ENCODE measurements at regions not wholly inside any gene's neighbourhood (a gene's known extent, or its start where the extent isn't known, plus 50 kb on each side); places are given as distances from the start of the nearest gene placed in this dataset.
A peak's percentile ranks its signal among the peaks of the same experiment; 100 is the strongest.

- no peaks in the 10 kb centered on the region for H3K9me3 Mint-ChIP-seq
- no peak overlapping the region for H3K27ac Mint-ChIP-seq
- ATAC-seq (no peak), DNase-seq (ENCODE audit: low spot score) (no peak)
- no peaks in the 10 kb centered on the region for H3K4me1 Mint-ChIP-seq (ENCODE audit: low read depth in 2 of 2)
- H3K36me3 Mint-ChIP-seq, result no peaks in the 10 kb centered on the region
- H3K27me3 Mint-ChIP-seq, result peaks cover 22 to 51% of the 10 kb centered on the region in 2 donors
- no peak overlapping the region for H3K4me3 Mint-ChIP-seq
Measured at GRCh38 chr21:38712664-38713063, 93.1 kb upstream of the ETS2 start.

- Mint-ChIP-seq H3K4me3 (no peak overlapping the region), H3K4me1 (ENCODE audit: low read depth in 2 of 2) (no peaks in the 10 kb centered on the region), H3K36me3 (no peaks in the 10 kb centered on the region), H3K9me3 (no peaks in the 10 kb centered on the region), H3K27ac (no peak overlapping the region), H3K27me3 (peaks cover 26 to 49% of the 10 kb centered on the region in 2 donors)
- DNase-seq (ENCODE audit: low spot score) (no peak), ATAC-seq (no peak)
Measured at GRCh38 chr21:38714039-38714817, 91.5 kb upstream of the ETS2 start.

- H3K27me3 Mint-ChIP-seq, result peaks cover 22 to 43% of the 10 kb centered on the region in 2 donors
- H3K9me3 Mint-ChIP-seq, result no peaks in the 10 kb centered on the region
- H3K36me3 Mint-ChIP-seq, result no peaks in the 10 kb centered on the region
- H3K4me3 Mint-ChIP-seq, result no peak overlapping the region
- ATAC-seq, result no peak
- no peak overlapping the region for H3K27ac Mint-ChIP-seq
- no peak for DNase-seq (ENCODE audit: low spot score)
- H3K4me1 Mint-ChIP-seq (ENCODE audit: low read depth in 2 of 2), result no peaks in the 10 kb centered on the region
Measured at GRCh38 chr21:38714999-38715398, 90.7 kb upstream of the ETS2 start.

- H3K4me3 Mint-ChIP-seq, result no peak overlapping the region
Measured at GRCh38 chr21:38716088-38716487, 89.6 kb upstream of the ETS2 start.

GRCh38 chr21:38716942-38717341, 88.8 kb upstream of the ETS2 start:
- Mint-ChIP-seq H3K27me3 (peaks cover 18 to 24% of the 10 kb centered on the region in 2 donors), H3K4me3 (no peak overlapping the region), H3K9me3 (no peaks in the 10 kb centered on the region), H3K4me1 (ENCODE audit: low read depth in 2 of 2) (no peaks in the 10 kb centered on the region), H3K36me3 (no peaks in the 10 kb centered on the region), H3K27ac (no peak overlapping the region)
- no peak for ATAC-seq
- DNase-seq (ENCODE audit: low spot score), result no peak

More at GRCh38 chr21:38716088-38716487, 89.6 kb upstream of the ETS2 start:
- Mint-ChIP-seq H3K4me1 (ENCODE audit: low read depth in 2 of 2) (no peaks in the 10 kb centered on the region), H3K27me3 (peaks cover 21 to 32% of the 10 kb centered on the region in 2 donors), H3K9me3 (no peaks in the 10 kb centered on the region), H3K27ac (no peak overlapping the region), H3K36me3 (no peaks in the 10 kb centered on the region)
- no peak for ATAC-seq
- DNase-seq (ENCODE audit: low spot score), result no peak

GRCh38 chr21:38718481-38718880, 87.2 kb upstream of the ETS2 start:
- H3K27ac Mint-ChIP-seq, result no peak overlapping the region
- ATAC-seq (no peak), DNase-seq (ENCODE audit: low spot score) (no peak)
- no peak overlapping the region for H3K4me3 Mint-ChIP-seq
- peaks cover 20 to 34% of the 10 kb centered on the region in 2 donors for H3K27me3 Mint-ChIP-seq
- H3K36me3 Mint-ChIP-seq, result no peaks in the 10 kb centered on the region
- H3K4me1 Mint-ChIP-seq (ENCODE audit: low read depth in 2 of 2), result no peaks in the 10 kb centered on the region
- no peaks in the 10 kb centered on the region for H3K9me3 Mint-ChIP-seq

GRCh38 chr21:38720074-38720473, 85.7 kb upstream of the ETS2 start:
- no peak overlapping the region for H3K27ac Mint-ChIP-seq
- H3K36me3 Mint-ChIP-seq, result peaks cover 7% of the 10 kb centered on the region
- H3K9me3 Mint-ChIP-seq, result no peaks in the 10 kb centered on the region
- no peak overlapping the region for H3K4me3 Mint-ChIP-seq
- DNase-seq (ENCODE audit: low spot score) (no peak), ATAC-seq (no peak)
- peaks cover 21 to 46% of the 10 kb centered on the region in 2 donors for H3K27me3 Mint-ChIP-seq
- no peaks in the 10 kb centered on the region for H3K4me1 Mint-ChIP-seq (ENCODE audit: low read depth in 2 of 2)

- no peaks in the 10 kb centered on the region for H3K4me1 Mint-ChIP-seq (ENCODE audit: low read depth in 2 of 2)
- ATAC-seq (no peak), DNase-seq (ENCODE audit: low spot score) (no peak)
- no peaks in the 10 kb centered on the region for H3K9me3 Mint-ChIP-seq
- H3K27ac Mint-ChIP-seq, result no peak overlapping the region
- H3K36me3 Mint-ChIP-seq, result peaks cover 7% of the 10 kb centered on the region
- H3K4me3 Mint-ChIP-seq, result no peak overlapping the region
- peaks cover 20 to 41% of the 10 kb centered on the region in 2 donors for H3K27me3 Mint-ChIP-seq
Measured at GRCh38 chr21:38721055-38721454, 84.7 kb upstream of the ETS2 start.

- peaks cover 7% of the 10 kb centered on the region for H3K36me3 Mint-ChIP-seq
- no peak overlapping the region for H3K27ac Mint-ChIP-seq
- H3K27me3 Mint-ChIP-seq, result peaks cover 16 to 37% of the 10 kb centered on the region in 2 donors
- H3K4me1 Mint-ChIP-seq (ENCODE audit: low read depth in 2 of 2), result no peaks in the 10 kb centered on the region
- DNase-seq (ENCODE audit: low spot score) (no peak), ATAC-seq (no peak)
- no peak overlapping the region for H3K4me3 Mint-ChIP-seq
- no peaks in the 10 kb centered on the region for H3K9me3 Mint-ChIP-seq
Measured at GRCh38 chr21:38721958-38722357, 83.8 kb upstream of the ETS2 start.

GRCh38 chr21:38725196-38726157, 80.3 kb upstream of the ETS2 start:
- peaks cover 25 to 56% of the 10 kb centered on the region in 2 donors for H3K27me3 Mint-ChIP-seq
- no peak overlapping the region for H3K4me3 Mint-ChIP-seq
- H3K9me3 Mint-ChIP-seq, result no peaks in the 10 kb centered on the region
- peaks cover 7% of the 10 kb centered on the region for H3K36me3 Mint-ChIP-seq
- no peak overlapping the region for H3K27ac Mint-ChIP-seq
- DNase-seq (ENCODE audit: low spot score) (no peak), ATAC-seq (peak in 1 of 2 donors; percentile 13)
- H3K4me1 Mint-ChIP-seq (ENCODE audit: low read depth in 2 of 2), result no peaks in the 10 kb centered on the region

GRCh38 chr21:38726482-38726881, 79.2 kb upstream of the ETS2 start:
- Mint-ChIP-seq H3K27ac (no peak overlapping the region), H3K4me1 (ENCODE audit: low read depth in 2 of 2) (no peaks in the 10 kb centered on the region), H3K4me3 (no peak overlapping the region), H3K9me3 (no peaks in the 10 kb centered on the region), H3K27me3 (peaks cover 25 to 56% of the 10 kb centered on the region in 2 donors), H3K36me3 (peaks cover 7% of the 10 kb centered on the region)
- DNase-seq (ENCODE audit: low spot score), result no peak
- ATAC-seq, result no peak

- Mint-ChIP-seq H3K27ac (no peak overlapping the region), H3K36me3 (peaks cover 6% of the 10 kb centered on the region), H3K4me3 (no peak overlapping the region), H3K27me3 (peaks cover 29 to 44% of the 10 kb centered on the region in 2 donors), H3K9me3 (no peaks in the 10 kb centered on the region), H3K4me1 (ENCODE audit: low read depth in 2 of 2) (peaks cover 5 to 6% of the 10 kb centered on the region in 2 donors)
- no peak for DNase-seq (ENCODE audit: low spot score)
- ATAC-seq, result no peak
Measured at GRCh38 chr21:38729291-38729690, 76.4 kb upstream of the ETS2 start.

GRCh38 chr21:38729754-38730379, 75.9 kb upstream of the ETS2 start:
- Mint-ChIP-seq H3K9me3 (no peaks in the 10 kb centered on the region), H3K36me3 (peaks cover under 1% of the 10 kb centered on the region), H3K4me1 (ENCODE audit: low read depth in 2 of 2) (peaks cover 5 to 8% of the 10 kb centered on the region in 2 donors), H3K27ac (no peak overlapping the region), H3K4me3 (no peak overlapping the region), H3K27me3 (peaks cover 25 to 44% of the 10 kb centered on the region in 2 donors)
- ATAC-seq (no peak), DNase-seq (ENCODE audit: low spot score) (no peak)

All from natural killer cell treated with Interleukin-12 subunit alpha and Interleukin-12 subunit beta and Interleukin-15 and Interleukin-18, amount 100 ng/mL, for 72 hours (primary cell).